Psoas muscle (tissue), 7 donors: ENCODE measurements at regions not wholly inside any gene's neighbourhood (a gene's known extent, or its start where the extent isn't known, plus 50 kb on each side); places are given as distances from the start of the nearest gene placed in this dataset.

Source experiments
- ATAC-seq, 4 donors: fragments of 200-7000 bp; cut with Tn5 transposase; one replicate each; pipeline ENCODE4 v1.9.1; 2020; ENCODE audit warnings: moderate library complexity in 3 of 4, mild to moderate bottlenecking in 2 of 4
- DNase-seq, 2 donors: peaks; one replicate each; pipeline ENCODE4 v3.0.0-alpha.2; 2020
- H3K27ac ChIP-seq: fragments of 200-600 bp; one replicate; pipeline ENCODE4 v1.8.0; 2022
- H3K27me3 ChIP-seq, 3 donors: fragments of 200-600 bp in 1 of 3; one replicate each; pipeline versions ENCODE4 v1.6.1 to v1.8.0; 2013 to 2022; ENCODE audit warnings: low read length in 2 of 3, mild to moderate bottlenecking in 2 of 3, moderate library complexity in 1 of 3; ENCODE audit not compliant: insufficient read depth in 3 of 3
- H3K36me3 ChIP-seq, 2 donors: fragments of 200-600 bp in 1 of 2; one replicate each; pipeline versions ENCODE4 v1.6.1 to v1.8.0; 2013 to 2022; ENCODE audit warnings: low read depth in 1 of 2, mild to moderate bottlenecking in 1 of 2, moderate library complexity in 1 of 2; ENCODE audit not compliant: insufficient read depth in 1 of 2
- H3K4me1 ChIP-seq: fragments of 200-600 bp; one replicate; pipeline ENCODE4 v1.8.0; 2022
- H3K4me3 ChIP-seq: fragments of 200-600 bp; one replicate; pipeline ENCODE4 v1.8.0; 2022; ENCODE audit warnings: mild to moderate bottlenecking
- H3K9me3 ChIP-seq: fragments of 200-600 bp; one replicate; pipeline ENCODE4 v1.8.0; 2022
- WGBS, 3 donors: extraction: QIAGEN DNeasy Blood & Tissue Kit; methylation state at CpG; one replicate each; pipeline versions ENCODE4 v1.1.6 to v1.1.7; 2013; 5-methylcytosine and 5-hydroxymethylcytosine counted together
- intact Hi-C, 2 donors: fragments of 100-400 bp; cut with DNase I; formaldehyde crosslinking; loops; one replicate each; pipeline versions ENCODE4 v1.11.0 to v1.14.2; 2022
- TF ChIP-seq, protein P1 (sequence below): fragments of 200-600 bp; IDR thresholded peaks from one replicate; pipeline ENCODE4 v1.8.0; 2022; ENCODE audit warnings: antibody characterized with exemption
- donor health status: healthy with polysubstance abuse.
- donor health status: DM: no; HTN: no; CAD: no; lungs with moderate emphysema.
- donor health status: Bipolar disorder and iron deficiency.
- donor health status: healthy.
- donor health status: DM: yes; HTN: yes; CAD: no.
- donor health status: DM: no; HTN: no; CAD: no.
- donor health status: DM: yes; HTN: yes; CAD: no.

DNA sequence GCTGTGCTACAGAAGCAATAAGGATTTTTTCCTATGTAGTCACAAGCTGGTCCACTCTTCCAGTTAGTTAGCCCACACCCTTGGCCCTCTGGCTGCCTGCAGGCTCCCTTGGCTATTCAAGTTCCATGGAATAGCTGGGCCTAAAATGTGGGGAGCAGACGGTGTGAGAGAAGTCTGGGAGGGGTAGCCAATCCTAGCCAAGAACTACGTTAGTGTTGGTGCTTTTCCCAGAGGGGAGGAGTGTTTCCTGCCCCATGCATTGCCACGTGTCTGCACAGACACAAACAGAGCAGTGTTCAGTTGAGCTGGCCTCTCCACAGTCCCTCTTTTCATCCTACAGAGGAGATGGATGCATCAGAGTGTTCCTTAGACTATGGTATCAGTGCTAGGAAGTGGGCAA lies 59.0 kb upstream of the IPO9 start:
- 26 to 34% (median 26%) methylated on average over 3 of the region's 3 CpGs for WGBS, 3 donors
- Histone ChIP-seq H3K4me1 (no peaks in the 10 kb centered on the region), H3K36me3 (no peaks in the 10 kb centered on the region), H3K27ac (no peak overlapping the region), H3K27me3 (no peaks in the 10 kb centered on the region), H3K9me3 (peaks cover 5% of the 10 kb centered on the region), H3K4me3 (no peak overlapping the region)
- TF ChIP-seq, protein P1, sequence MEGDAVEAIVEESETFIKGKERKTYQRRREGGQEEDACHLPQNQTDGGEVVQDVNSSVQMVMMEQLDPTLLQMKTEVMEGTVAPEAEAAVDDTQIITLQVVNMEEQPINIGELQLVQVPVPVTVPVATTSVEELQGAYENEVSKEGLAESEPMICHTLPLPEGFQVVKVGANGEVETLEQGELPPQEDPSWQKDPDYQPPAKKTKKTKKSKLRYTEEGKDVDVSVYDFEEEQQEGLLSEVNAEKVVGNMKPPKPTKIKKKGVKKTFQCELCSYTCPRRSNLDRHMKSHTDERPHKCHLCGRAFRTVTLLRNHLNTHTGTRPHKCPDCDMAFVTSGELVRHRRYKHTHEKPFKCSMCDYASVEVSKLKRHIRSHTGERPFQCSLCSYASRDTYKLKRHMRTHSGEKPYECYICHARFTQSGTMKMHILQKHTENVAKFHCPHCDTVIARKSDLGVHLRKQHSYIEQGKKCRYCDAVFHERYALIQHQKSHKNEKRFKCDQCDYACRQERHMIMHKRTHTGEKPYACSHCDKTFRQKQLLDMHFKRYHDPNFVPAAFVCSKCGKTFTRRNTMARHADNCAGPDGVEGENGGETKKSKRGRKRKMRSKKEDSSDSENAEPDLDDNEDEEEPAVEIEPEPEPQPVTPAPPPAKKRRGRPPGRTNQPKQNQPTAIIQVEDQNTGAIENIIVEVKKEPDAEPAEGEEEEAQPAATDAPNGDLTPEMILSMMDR = no peak
- ATAC-seq = peak in 1 of 4 donors; percentile 39
- intact Hi-C loops = no loop called here
- peak in 1 of 2 donors; percentile 38 for DNase-seq

DNA sequence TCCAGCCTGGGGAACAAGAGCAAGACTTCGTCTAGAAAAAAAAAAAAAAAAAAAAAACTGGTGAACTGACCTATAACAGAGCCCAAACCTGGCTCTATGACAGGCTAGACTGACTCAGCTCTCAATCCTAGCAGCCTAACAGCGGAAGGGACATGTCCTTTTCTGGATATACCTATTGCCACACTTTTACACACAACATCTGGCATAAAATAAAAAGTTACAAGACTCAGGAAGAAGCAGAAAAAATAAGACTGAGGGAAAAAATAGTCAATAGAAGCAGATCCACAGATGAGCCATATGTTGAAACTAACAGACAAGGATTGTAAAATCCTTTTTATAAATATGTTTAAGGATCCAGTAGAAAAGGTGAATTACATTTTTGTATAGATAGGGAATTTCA lies 57.5 kb upstream of the IPO9 start:
- ATAC-seq = no peak
- TF ChIP-seq, protein P1 = no peak
- whole genome bisulfite sequencing, 3 donors = 83 to 98% (median 92%) methylated on average over 2 of the region's 2 CpGs
- Histone ChIP-seq H3K27me3 (no peaks in the 10 kb centered on the region), H3K9me3 (peaks cover 5% of the 10 kb centered on the region), H3K4me1 (no peaks in the 10 kb centered on the region), H3K4me3 (no peak overlapping the region), H3K27ac (no peak overlapping the region), H3K36me3 (no peaks in the 10 kb centered on the region)
- no peak for DNase-seq
- intact Hi-C loops = no loop called here

DNA sequence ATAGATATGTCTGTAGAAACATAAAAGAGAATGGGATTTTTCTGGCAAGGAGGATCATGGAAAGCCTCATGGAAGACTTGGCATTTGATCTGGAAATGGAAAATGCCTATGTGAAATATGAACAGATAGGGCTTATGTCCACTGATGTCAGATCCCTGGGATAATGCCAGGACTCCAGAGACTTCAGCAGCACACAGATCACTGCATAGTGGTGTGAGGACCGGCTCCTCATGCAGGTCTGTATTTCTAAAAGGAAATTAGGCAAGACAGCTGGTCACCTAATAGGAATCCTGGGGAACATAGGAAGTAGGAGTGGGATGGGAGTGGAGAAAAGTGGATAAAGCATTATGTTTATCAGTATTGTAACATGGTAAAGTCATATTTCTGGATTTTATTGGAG lies 56.8 kb upstream of the IPO9 start:
- intact Hi-C loops = no loop called here
- no peaks in the 10 kb centered on the region for H3K4me1 ChIP-seq
- DNase-seq = no peak
- no peak overlapping the region for H3K4me3 ChIP-seq
- peaks cover 5% of the 10 kb centered on the region for H3K9me3 ChIP-seq
- no peak for ATAC-seq
- H3K36me3 ChIP-seq = no peaks in the 10 kb centered on the region
- no peak overlapping the region for H3K27ac ChIP-seq
- TF ChIP-seq, protein P1 = no peak
- 81 to 91% (median 87%) methylated on average over 1 of the region's 1 CpG for WGBS, 3 donors
- H3K27me3 ChIP-seq = no peaks in the 10 kb centered on the region

DNA sequence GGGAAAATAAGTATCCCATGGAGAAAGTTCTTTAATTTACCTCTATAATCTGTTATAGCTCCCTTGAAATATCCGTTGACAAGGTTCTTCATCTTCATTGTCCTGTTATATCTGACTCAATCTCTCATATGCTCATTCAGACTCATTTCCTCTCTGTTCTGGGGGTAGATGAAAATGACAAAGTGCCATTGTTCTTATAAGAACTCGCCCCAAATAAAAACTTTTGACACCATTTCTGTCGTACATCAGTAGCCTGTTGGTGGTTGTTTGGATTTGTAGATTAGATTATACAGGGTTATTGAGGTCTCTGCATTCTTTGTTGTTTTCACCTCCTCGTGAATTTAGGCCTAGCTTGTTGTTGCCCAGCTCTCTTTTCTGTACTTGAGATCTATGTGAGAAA lies 55.2 kb upstream of the IPO9 start:
- no peaks in the 10 kb centered on the region for H3K27me3 ChIP-seq
- no peak for ATAC-seq
- H3K9me3 ChIP-seq = peaks cover 5% of the 10 kb centered on the region
- no peaks in the 10 kb centered on the region for H3K36me3 ChIP-seq
- intact Hi-C loops = no loop called here
- no peak for DNase-seq
- peak overlapping the region; percentile 30 for H3K27ac ChIP-seq
- TF ChIP-seq, protein P1 = no peak
- WGBS, 3 donors = 64 to 69% (median 67%) methylated on average over 4 of the region's 4 CpGs
- H3K4me3 ChIP-seq = no peak overlapping the region
- peaks cover 6% of the 10 kb centered on the region for H3K4me1 ChIP-seq

DNA sequence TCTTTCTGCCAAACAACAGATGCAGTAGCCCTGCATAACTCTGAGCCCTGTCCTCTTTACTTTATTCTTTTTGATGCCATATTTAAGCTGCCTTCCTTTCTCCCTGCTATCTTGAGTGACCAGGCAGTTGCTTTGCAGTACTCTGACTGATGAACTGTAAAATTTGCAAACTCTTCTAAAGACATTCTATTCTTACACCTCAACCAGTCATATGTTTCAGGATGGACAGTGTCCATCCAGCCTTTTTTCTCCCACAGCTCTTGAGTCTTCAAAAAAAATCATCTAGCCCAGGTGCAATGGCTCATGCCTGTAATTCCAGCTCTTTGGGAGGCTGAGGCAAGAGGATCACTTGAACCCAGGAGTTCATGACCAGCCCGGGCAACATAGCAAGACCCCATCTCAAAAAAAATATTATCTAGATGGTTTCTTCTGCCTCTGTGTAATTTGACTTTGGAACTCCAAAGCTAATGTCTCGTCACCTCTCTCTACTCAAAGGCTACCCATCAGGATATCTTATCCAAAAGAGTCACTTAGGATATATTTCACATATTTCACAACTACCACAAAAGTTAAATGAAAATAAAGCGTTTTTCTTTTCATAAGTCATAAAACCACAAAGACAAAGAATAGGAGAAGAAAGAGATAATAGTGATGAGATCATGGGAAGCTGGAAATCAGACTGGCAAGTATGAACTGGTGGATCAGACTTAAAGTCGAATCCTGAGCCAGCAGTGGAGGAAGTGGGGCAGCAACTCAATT lies 54.6 kb upstream of the IPO9 start:
- intact Hi-C loops = no loop called here
- Histone ChIP-seq H3K27me3 (no peaks in the 10 kb centered on the region), H3K4me3 (no peak overlapping the region), H3K36me3 (no peaks in the 10 kb centered on the region), H3K4me1 (peaks cover 6% of the 10 kb centered on the region), H3K9me3 (peaks cover 5% of the 10 kb centered on the region), H3K27ac (peak overlapping the region; percentile 30)
- DNase-seq (no peak), ATAC-seq (no peak)
- 60 to 77% (median 61%) methylated on average over 4 of the region's 4 CpGs for WGBS, 3 donors
- TF ChIP-seq, protein P1 = no peak
